SK-N-MC (cell line): ENCODE measurements at regions not wholly inside any gene's neighbourhood (a gene's known extent, or its start where the extent isn't known, plus 50 kb on each side); places are given as distances from the start of the nearest gene placed in this dataset.

Source experiments
- EZH2 ChIP-seq: fragments of 200-600 bp; sonication (generic); IDR thresholded peaks from one replicate; pipeline ENCODE4 v1.6.1; 2017; ENCODE audit warnings: antibody characterized with exemption
- FOXP2 ChIP-seq: optimal IDR thresholded peaks from 2 replicates; pipeline ENCODE3; 2011; ENCODE audit warnings: mild to moderate bottlenecking, moderate library complexity; ENCODE audit not compliant: insufficient read depth; ENCODE audit errors: extremely low read length, control extremely low read depth
- POLR2AphosphoS5 ChIP-seq: IDR thresholded peaks from 2 replicates; pipeline ENCODE4 v1.6.1; 2012; ENCODE audit warnings: mild to moderate bottlenecking, low read depth, low read length, borderline replicate concordance

GRCh38 chr7:110448918-110449317 is 642.0 kb upstream of the LRRN3 start:
- TF ChIP-seq POLR2AphosphoS5 (no peak), EZH2 (no peak), FOXP2 (no peak)
